Astrocyte (in vitro differentiated cells and primary cell): ENCODE measurements at regions not wholly inside any gene's neighbourhood (a gene's known extent, or its start where the extent isn't known, plus 50 kb on each side); places are given as distances from the start of the nearest gene placed in this dataset.

Experiments used
- DNase-seq: peaks from one replicate; pipeline ENCODE4 v3.0.0-alpha.2; 2010; ENCODE audit warnings: low read depth
- FAIRE-seq: peaks from 2 replicates; lab custom pipeline; 2011; peaks lifted over from hg19 to GRCh38; lab: Jason Lieb, UNC
- H2AFZ ChIP-seq: 2 replicates; pipeline ENCODE4 v1.6.0; 2012; ENCODE audit warnings: low read depth, low read length, inconsistent platforms
- H3K27ac ChIP-seq: 2 replicates; pipeline ENCODE4 v1.5.1; 2011; ENCODE audit warnings: low read depth, low read length, inconsistent platforms
- H3K27me3 ChIP-seq: 2 replicates; pipeline ENCODE4 v1.6.0; 2011; ENCODE audit warnings: low read length, inconsistent platforms; ENCODE audit not compliant: insufficient read depth
- H3K36me3 ChIP-seq: 2 replicates; pipeline ENCODE4 v1.5.1; 2011; ENCODE audit warnings: low read length, inconsistent platforms; ENCODE audit not compliant: insufficient read depth
- H3K4me1 ChIP-seq: 2 replicates; pipeline ENCODE4 v1.5.1; 2011; ENCODE audit warnings: low read length, inconsistent platforms; ENCODE audit not compliant: insufficient read depth
- H3K4me2 ChIP-seq: 2 replicates; pipeline ENCODE4 v1.6.0; 2012; ENCODE audit warnings: low read length, inconsistent platforms
- H3K4me3 ChIP-seq: 2 replicates; pipeline ENCODE4 v1.5.1; 2011; ENCODE audit warnings: low read depth, mild to moderate bottlenecking, low read length, inconsistent platforms; ENCODE audit not compliant: insufficient read depth
- H3K79me2 ChIP-seq: 2 replicates; pipeline ENCODE4 v1.6.0; 2012; ENCODE audit warnings: mild to moderate bottlenecking, low read length, inconsistent platforms; ENCODE audit not compliant: insufficient read depth
- H3K9ac ChIP-seq: 2 replicates; pipeline ENCODE4 v1.6.0; 2012; ENCODE audit warnings: mild to moderate bottlenecking, low read length, inconsistent platforms
- H3K9me3 ChIP-seq: 2 replicates; pipeline ENCODE4 v1.5.1; 2012; ENCODE audit warnings: low read depth, mild to moderate bottlenecking, low read length, inconsistent platforms; ENCODE audit not compliant: insufficient read depth
- H4K20me1 ChIP-seq: 2 replicates; pipeline ENCODE4 v1.6.0; 2012; ENCODE audit warnings: low read length, inconsistent platforms; ENCODE audit not compliant: insufficient read depth
- H3K27ac Mint-ChIP-seq: one replicate; pipeline ENCODE4 v1.8.0; 2021; ENCODE audit warnings: mild to moderate bottlenecking, mixed read lengths; ENCODE audit not compliant: unreplicated experiment
- H3K27me3 Mint-ChIP-seq: one replicate; pipeline ENCODE4 v1.8.0; 2021; ENCODE audit warnings: low read depth, mixed read lengths; ENCODE audit not compliant: unreplicated experiment
- H3K36me3 Mint-ChIP-seq: one replicate; pipeline ENCODE4 v1.8.0; 2021; ENCODE audit warnings: low read depth, mixed read lengths; ENCODE audit not compliant: unreplicated experiment
- H3K4me1 Mint-ChIP-seq: one replicate; pipeline ENCODE4 v1.8.0; 2021; ENCODE audit warnings: low read depth, mixed read lengths; ENCODE audit not compliant: unreplicated experiment
- H3K4me3 Mint-ChIP-seq: one replicate; pipeline ENCODE4 v1.8.0; 2021; ENCODE audit warnings: mild to moderate bottlenecking, moderate library complexity, mixed read lengths; ENCODE audit not compliant: unreplicated experiment
- H3K9me3 Mint-ChIP-seq: one replicate; pipeline ENCODE4 v1.8.0; 2021; ENCODE audit warnings: mild to moderate bottlenecking, mixed read lengths; ENCODE audit not compliant: unreplicated experiment
- EZH2 ChIP-seq: IDR thresholded peaks from 2 replicates; pipeline ENCODE4 v1.6.1; 2012; ENCODE audit warnings: mild to moderate bottlenecking, low read length, inconsistent platforms; ENCODE audit not compliant: insufficient read depth
- TF ChIP-seq, protein P1 (sequence below): IDR thresholded peaks from 2 replicates; pipeline ENCODE4 v1.5.1; 2011; ENCODE audit warnings: low read depth, mild to moderate bottlenecking, inconsistent platforms, low read length, moderate library complexity; ENCODE audit not compliant: insufficient read depth

- Histone ChIP-seq H3K4me1 (no peaks in the 10 kb centered on the region), H3K4me2 (no peak overlapping the region), H3K4me3 (no peak overlapping the region), H3K9ac (no peak overlapping the region), H3K36me3 (no peaks in the 10 kb centered on the region), H3K9me3 (no peaks in the 10 kb centered on the region), H3K27ac (no peak overlapping the region), H4K20me1 (no peaks in the 10 kb centered on the region), H3K27me3 (no peaks in the 10 kb centered on the region), H2AFZ (no peak overlapping the region), H3K79me2 (no peaks in the 10 kb centered on the region)
- DNase-seq (no peak), FAIRE-seq (no peak)
- H3K36me3 Mint-ChIP-seq = no peaks in the 10 kb centered on the region
- H3K27me3 Mint-ChIP-seq = peaks cover under 1% of the 10 kb centered on the region
- H3K4me3 Mint-ChIP-seq = no peak overlapping the region
- H3K27ac Mint-ChIP-seq = no peak overlapping the region
- H3K4me1 Mint-ChIP-seq = no peaks in the 10 kb centered on the region
- peaks cover 2% of the 10 kb centered on the region for H3K9me3 Mint-ChIP-seq
- TF ChIP-seq EZH2 = no peak
- TF ChIP-seq, protein P1, sequence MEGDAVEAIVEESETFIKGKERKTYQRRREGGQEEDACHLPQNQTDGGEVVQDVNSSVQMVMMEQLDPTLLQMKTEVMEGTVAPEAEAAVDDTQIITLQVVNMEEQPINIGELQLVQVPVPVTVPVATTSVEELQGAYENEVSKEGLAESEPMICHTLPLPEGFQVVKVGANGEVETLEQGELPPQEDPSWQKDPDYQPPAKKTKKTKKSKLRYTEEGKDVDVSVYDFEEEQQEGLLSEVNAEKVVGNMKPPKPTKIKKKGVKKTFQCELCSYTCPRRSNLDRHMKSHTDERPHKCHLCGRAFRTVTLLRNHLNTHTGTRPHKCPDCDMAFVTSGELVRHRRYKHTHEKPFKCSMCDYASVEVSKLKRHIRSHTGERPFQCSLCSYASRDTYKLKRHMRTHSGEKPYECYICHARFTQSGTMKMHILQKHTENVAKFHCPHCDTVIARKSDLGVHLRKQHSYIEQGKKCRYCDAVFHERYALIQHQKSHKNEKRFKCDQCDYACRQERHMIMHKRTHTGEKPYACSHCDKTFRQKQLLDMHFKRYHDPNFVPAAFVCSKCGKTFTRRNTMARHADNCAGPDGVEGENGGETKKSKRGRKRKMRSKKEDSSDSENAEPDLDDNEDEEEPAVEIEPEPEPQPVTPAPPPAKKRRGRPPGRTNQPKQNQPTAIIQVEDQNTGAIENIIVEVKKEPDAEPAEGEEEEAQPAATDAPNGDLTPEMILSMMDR = no peak
Measured at GRCh38 chr2:176834226-176834625, 378.4 kb upstream of the HNRNPA3 start.

GRCh38 chr2:176843208-176843607 is 369.4 kb upstream of the HNRNPA3 start:
- FAIRE-seq = no peak

GRCh38 chr2:176844461-176844860 is 368.1 kb upstream of the HNRNPA3 start:
- no peak overlapping the region for H3K27ac Mint-ChIP-seq
- Histone ChIP-seq H3K27me3 (no peaks in the 10 kb centered on the region), H3K36me3 (no peaks in the 10 kb centered on the region), H4K20me1 (no peaks in the 10 kb centered on the region), H3K4me3 (no peak overlapping the region), H3K9ac (no peak overlapping the region), H3K27ac (no peak overlapping the region), H2AFZ (no peak overlapping the region), H3K79me2 (no peaks in the 10 kb centered on the region), H3K9me3 (no peaks in the 10 kb centered on the region), H3K4me1 (no peaks in the 10 kb centered on the region), H3K4me2 (no peak overlapping the region)
- FAIRE-seq = no peak
- no peak for DNase-seq
- H3K4me1 Mint-ChIP-seq = no peaks in the 10 kb centered on the region
- no peak overlapping the region for H3K4me3 Mint-ChIP-seq
- H3K27me3 Mint-ChIP-seq = peaks cover 3% of the 10 kb centered on the region
- H3K9me3 Mint-ChIP-seq = no peaks in the 10 kb centered on the region
- no peak for TF ChIP-seq EZH2
- TF ChIP-seq, protein P1 = no peak
- H3K36me3 Mint-ChIP-seq = no peaks in the 10 kb centered on the region

More at GRCh38 chr2:176843208-176843607, 369.4 kb upstream of the HNRNPA3 start:
- Histone ChIP-seq H3K9me3 (no peaks in the 10 kb centered on the region), H3K4me2 (no peak overlapping the region), H3K4me1 (no peaks in the 10 kb centered on the region), H3K4me3 (no peak overlapping the region), H4K20me1 (no peaks in the 10 kb centered on the region), H3K27me3 (no peaks in the 10 kb centered on the region), H3K36me3 (no peaks in the 10 kb centered on the region), H3K9ac (no peak overlapping the region), H3K27ac (no peak overlapping the region), H3K79me2 (no peaks in the 10 kb centered on the region), H2AFZ (no peak overlapping the region)
- no peak for TF ChIP-seq EZH2
- TF ChIP-seq, protein P1 = no peak
- H3K36me3 Mint-ChIP-seq = no peaks in the 10 kb centered on the region
- H3K27me3 Mint-ChIP-seq = no peaks in the 10 kb centered on the region
- H3K27ac Mint-ChIP-seq = no peak overlapping the region
- H3K4me1 Mint-ChIP-seq = no peaks in the 10 kb centered on the region
- DNase-seq = no peak
- no peak overlapping the region for H3K4me3 Mint-ChIP-seq
- H3K9me3 Mint-ChIP-seq = no peaks in the 10 kb centered on the region
